ENCODE measurements at regions not wholly inside any gene's neighbourhood (a gene's known extent, or its start where the extent isn't known, plus 50 kb on each side); places are given as distances from the start of the nearest gene placed in this dataset.

DNA sequence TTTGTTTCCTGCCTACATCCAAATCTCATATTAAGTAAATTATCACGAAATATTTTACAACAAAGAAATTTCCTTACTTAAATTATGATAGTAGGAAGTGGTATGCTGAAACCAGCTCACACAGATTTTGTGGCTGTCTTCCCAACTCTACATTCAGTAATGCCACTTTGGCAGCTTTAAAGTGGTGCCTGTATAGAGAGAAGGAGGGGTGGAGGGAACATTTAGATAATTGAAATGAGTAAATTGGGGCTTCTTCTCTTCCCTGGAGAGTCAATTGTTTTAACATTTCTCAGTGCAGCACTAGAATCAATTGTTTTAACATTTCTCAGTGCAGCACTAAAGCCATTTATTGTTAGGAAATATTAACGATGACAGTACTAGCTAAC, 1323.1 kb downstream of the PCDH7 start:
- TF ChIP-seq, protein P1, sequence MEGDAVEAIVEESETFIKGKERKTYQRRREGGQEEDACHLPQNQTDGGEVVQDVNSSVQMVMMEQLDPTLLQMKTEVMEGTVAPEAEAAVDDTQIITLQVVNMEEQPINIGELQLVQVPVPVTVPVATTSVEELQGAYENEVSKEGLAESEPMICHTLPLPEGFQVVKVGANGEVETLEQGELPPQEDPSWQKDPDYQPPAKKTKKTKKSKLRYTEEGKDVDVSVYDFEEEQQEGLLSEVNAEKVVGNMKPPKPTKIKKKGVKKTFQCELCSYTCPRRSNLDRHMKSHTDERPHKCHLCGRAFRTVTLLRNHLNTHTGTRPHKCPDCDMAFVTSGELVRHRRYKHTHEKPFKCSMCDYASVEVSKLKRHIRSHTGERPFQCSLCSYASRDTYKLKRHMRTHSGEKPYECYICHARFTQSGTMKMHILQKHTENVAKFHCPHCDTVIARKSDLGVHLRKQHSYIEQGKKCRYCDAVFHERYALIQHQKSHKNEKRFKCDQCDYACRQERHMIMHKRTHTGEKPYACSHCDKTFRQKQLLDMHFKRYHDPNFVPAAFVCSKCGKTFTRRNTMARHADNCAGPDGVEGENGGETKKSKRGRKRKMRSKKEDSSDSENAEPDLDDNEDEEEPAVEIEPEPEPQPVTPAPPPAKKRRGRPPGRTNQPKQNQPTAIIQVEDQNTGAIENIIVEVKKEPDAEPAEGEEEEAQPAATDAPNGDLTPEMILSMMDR (IDR thresholded peaks at IDR 0.05; ENCODE audit: insufficient read depth, low read length, missing control alignments) = no peak
- no peak overlapping the region for H3K4me3 ChIP-seq (ENCODE audit: low read depth, low read length)
- POLR2A ChIA-PET = no interaction called here
- CTCF ChIA-PET = no interaction called here
- DNase-seq (ENCODE audit: low read depth, low spot score) = no peak

DNA sequence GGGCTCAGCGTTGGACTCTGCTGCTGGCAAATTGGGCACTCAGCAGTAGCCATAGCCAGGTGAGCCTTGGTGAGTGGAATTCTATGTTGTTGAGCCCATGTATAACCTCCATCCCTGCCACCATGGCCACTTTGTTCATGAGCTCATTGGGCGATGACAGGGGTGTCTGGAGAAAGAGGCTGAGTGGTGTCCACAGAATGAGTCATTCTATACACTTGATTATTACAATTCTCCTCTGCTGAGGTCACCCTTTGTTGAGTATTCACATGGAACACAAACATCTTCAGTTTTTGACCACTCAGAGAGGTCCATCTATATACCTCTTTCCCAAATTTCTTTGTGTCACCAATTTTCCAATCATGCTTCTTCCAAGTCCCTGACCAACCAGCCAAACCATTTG, 1341.7 kb downstream of the PCDH7 start:
- TF ChIP-seq, protein P1 (IDR thresholded peaks at IDR 0.05; ENCODE audit: insufficient read depth, low read length, missing control alignments) = no peak
- DNase-seq (ENCODE audit: low read depth, low spot score) = no peak
- ChIA-PET CTCF (no interaction called here), POLR2A (no interaction called here)
- no peak overlapping the region for H3K4me3 ChIP-seq (ENCODE audit: low read depth, low read length)

DNA sequence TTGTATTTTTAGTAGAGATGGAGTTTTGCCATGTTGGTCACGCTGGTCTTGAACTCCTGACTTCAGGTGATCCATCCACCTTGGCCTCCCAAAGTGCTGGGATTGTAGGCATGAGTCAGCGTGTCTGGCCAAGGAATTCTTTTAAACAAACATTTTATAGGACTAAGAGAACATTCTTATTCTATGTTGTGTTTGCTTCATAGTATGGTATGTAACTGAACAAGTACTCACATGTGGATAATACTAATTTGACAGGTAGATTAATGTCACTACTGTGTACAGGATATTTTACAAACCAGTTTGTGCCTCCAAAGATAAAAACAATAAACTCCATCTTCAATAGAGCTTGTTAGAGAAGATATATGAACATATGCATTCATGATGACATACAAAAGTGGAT, 1353.4 kb downstream of the PCDH7 start:
- H3K4me3 ChIP-seq (ENCODE audit: low read depth, low read length) = no peak overlapping the region
- POLR2A ChIA-PET = no interaction called here
- CTCF ChIA-PET = no interaction called here
- no peak for DNase-seq (ENCODE audit: low read depth, low spot score)
- TF ChIP-seq, protein P1 (IDR thresholded peaks at IDR 0.05; ENCODE audit: insufficient read depth, low read length, missing control alignments) = no peak

DNA sequence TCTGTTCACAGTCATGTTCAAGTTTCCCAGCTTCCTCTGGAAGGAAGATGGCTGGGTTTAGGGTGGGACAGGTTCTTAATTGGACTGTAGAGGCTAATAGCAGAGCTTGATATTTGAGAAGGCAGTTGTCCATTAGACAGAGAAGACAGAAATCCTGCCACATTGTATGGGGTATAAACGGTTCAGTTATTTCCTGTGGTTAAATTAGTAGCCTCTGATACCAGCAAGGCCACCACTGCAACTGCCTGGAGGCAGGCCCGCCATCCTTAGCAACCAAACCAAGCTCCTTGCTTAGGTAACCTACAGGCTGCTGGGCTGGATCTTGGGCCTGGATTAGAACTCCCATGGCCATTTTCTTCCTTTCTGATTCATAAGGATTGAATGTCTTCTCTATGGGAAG, 1367.0 kb downstream of the PCDH7 start:
- no peak overlapping the region for H3K4me3 ChIP-seq (ENCODE audit: low read depth, low read length)
- no peak for DNase-seq (ENCODE audit: low read depth, low spot score)
- TF ChIP-seq, protein P1 (IDR thresholded peaks at IDR 0.05; ENCODE audit: insufficient read depth, low read length, missing control alignments) = no peak
- CTCF ChIA-PET = no interaction called here
- POLR2A ChIA-PET = no interaction called here

DNA sequence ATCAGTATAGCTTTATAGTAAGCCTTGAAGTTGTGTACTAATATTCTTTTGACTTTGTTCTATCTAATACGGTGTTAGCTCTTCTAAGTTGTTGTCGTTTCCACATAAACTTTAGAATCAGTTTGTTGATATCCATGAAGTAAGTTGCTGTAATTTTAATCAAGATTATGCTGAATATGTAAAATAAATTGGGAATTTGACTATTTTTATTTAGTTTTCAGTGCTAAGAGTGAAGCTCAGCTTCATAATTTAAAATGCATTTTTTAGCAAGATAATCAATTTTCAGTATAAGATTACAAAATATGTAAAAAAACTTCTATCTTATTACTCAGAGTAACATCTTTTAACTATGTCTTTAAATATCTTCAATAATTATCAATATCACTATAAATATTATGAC, 1374.8 kb downstream of the PCDH7 start:
- POLR2A ChIA-PET = no interaction called here
- CTCF ChIA-PET = no interaction called here

DNA sequence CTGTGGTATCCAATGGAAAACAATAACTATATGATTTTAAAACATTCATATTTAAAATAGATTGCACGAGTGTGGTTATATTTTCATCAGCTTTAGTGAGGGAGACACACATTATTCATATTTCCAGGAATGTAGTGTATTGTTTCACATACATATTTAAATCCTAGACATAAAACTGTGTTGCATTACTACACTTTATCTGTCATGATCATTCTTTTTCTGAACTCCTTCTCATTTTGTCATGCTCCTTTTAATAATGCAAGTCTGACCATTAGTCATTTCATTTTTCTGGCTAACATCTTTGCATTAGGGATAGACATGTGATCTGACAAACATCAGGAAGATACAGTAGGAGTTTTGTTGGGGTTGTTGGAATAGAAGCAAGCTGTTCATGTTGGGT, 1382.7 kb downstream of the PCDH7 start:
- no peak overlapping the region for H3K4me3 ChIP-seq (ENCODE audit: low read depth, low read length)
- TF ChIP-seq, protein P1 (IDR thresholded peaks at IDR 0.05; ENCODE audit: insufficient read depth, low read length, missing control alignments) = no peak
- ChIA-PET POLR2A (no interaction called here), CTCF (no interaction called here)
- no peak for DNase-seq (ENCODE audit: low read depth, low spot score)

More for the DNA sequence above, 1374.8 kb downstream of the PCDH7 start:
- H3K4me3 ChIP-seq (ENCODE audit: low read depth, low read length) = no peak overlapping the region
- TF ChIP-seq, protein P1 (IDR thresholded peaks at IDR 0.05; ENCODE audit: insufficient read depth, low read length, missing control alignments) = no peak
- no peak for DNase-seq (ENCODE audit: low read depth, low spot score)
